ENCODE measurements at regions not wholly inside any gene's neighbourhood (a gene's known extent, or its start where the extent isn't known, plus 50 kb on each side); places are given as distances from the start of the nearest gene placed in this dataset.

- DNase-seq: peak; percentile 48
Measured at GRCh38 chr15:70504299-70504951, 258.9 kb downstream of the UACA start.

- DNase-seq: no peak
Measured at GRCh38 chr15:70503798-70504298, 259.5 kb downstream of the UACA start.

GRCh38 chr15:70503073-70503745, 260.1 kb downstream of the UACA start:
- no peak for DNase-seq

DNA sequence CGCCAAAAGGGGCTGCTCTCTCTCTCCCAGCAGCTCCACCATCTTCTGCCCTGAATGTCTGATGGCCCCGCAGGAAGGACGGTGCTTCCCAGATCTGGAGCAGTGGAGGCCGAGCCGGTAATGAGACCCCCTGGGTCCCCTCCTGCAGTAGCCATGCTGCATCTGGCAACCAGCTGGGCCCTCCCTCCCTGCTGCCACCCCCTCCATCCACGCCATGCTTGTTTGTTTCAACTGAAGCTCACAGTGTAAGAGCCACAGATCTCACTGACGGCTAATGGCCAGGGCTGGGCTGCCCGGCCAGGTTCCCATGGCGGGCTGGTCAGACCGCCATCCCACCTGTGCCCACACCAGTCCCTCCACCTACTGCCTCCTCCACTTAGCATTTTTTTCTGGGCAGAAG, 260.8 kb downstream of the UACA start:
- DNase-seq: no peak

DNA sequence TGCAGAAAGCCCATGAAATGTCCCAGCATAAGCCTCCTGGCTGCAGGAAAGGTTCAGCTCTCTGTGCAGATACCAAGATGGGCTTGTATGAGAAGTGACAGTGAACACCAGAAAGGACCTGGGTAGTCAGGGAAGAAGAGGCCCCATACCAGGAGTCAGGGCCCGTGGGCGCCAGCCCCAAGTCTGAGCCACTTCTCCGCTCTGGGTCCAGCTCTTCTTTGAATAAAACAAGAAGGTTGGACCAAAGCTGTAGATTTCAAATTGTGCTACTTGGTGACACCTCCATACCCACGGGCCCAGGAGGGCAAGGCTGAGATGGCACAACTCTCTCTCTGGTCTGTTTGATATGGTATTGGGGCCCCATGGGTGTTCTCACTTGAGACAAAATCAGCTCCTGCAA, 261.5 kb downstream of the UACA start:
- no peak for DNase-seq

- DNase-seq: no peak
Measured at GRCh38 chr15:70501121-70501727, 262.1 kb downstream of the UACA start.

DNA sequence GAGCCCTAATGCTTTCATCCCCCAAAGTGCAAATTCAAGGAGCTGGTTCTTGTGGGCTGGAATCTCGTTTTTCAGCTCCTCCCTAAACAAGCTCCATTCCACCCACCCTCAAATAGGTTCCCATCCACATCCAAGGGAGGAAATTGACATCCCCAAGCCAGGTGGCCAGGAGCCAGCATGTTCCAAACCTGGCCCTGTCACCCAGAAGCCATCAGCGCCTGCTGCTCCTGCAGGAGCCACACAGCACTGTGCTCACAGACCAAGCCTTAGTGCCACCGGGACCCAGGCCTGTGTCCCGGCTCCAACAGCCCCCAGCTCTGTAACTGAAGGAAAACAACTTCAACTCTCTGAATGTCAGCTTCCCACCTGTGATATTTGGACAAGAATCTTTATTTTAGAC, 263.6 kb downstream of the UACA start:
- DNase-seq: no peak

- DNase-seq: no peak
Measured at GRCh38 chr15:70498096-70498626, 265.2 kb downstream of the UACA start.

GRCh38 chr15:70497661-70498060, 265.7 kb downstream of the UACA start:
- no peak for DNase-seq

- no peak for DNase-seq
Measured at GRCh38 chr15:70495991-70496599, 267.3 kb downstream of the UACA start.

DNA sequence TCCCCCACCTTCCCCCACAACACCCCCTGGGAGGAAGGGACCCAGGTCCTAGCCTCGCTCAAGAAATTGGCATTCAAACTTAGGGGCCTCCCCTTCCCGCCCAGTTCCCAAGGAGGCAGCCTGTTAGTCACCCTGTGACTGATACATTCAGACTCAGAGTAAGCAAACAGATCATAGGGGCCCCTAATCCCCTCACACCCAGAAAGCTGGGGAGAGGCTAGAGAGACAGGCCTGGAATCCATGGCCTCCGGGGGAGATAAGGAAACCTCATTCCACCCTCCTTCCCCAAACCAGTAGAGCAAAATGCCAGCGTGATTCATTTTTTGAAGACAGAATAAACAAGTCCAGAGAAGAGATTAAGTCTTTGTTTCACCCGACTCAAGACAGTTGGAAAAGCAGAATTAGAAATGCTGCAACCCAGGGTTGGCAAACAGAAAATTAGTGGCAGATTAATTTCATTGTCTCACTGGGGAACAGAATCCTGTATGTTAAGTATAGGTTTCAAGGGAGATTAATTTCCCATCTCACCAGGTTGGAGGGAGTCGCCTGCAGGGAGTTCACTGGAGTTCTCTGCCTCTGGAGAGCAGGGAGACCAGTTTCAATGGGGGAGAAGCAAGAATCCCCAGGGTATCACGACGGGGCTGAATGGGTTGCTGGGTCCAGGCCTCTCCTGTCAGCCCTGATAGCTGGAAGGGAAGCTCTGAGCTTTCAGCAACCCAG, 268.3 kb downstream of the UACA start:
- peak; percentile 68 for DNase-seq

GRCh38 chr15:70494517-70494851, 268.9 kb downstream of the UACA start:
- DNase-seq: no peak

DNA sequence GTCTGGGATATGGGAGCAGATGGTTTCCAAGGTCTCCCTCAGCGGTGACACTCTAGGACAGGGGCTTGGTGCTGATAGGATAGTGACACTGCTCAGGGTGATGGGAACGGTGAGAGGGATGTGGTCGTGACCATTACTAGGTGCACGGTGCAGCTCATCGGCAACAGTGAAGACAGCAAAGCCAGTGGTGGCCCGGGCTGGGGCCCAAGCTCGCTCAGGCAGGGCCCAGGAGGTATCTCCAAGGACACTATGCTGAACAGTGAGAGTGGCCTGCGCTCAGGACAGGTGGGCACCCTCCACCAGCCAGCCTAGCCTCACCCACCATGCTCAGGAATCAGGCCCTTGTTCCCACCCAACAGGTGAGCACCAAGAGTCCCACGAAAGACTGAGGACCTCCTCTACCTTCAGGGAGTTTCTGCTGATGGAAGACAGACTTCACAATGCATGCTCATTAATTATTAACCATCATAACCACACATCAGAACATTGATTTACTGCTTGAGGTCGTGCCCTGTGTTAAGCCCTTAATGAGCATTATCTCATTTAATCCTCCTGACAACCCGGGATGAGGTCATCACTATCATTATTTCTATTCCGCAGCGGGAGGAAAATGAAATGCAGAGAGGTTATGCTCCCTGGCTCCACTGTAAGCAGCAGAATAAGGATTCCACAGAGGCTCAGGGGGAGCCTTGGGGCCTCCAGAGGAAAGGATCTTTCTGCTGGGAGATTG, 269.4 kb downstream of the UACA start:
- DNase-seq: peak; percentile 32

GRCh38 chr15:70493376-70493775, 270.0 kb downstream of the UACA start:
- no peak for DNase-seq

GRCh38 chr15:70492240-70493177, 270.8 kb downstream of the UACA start:
- peak; percentile 97 for DNase-seq

DNA sequence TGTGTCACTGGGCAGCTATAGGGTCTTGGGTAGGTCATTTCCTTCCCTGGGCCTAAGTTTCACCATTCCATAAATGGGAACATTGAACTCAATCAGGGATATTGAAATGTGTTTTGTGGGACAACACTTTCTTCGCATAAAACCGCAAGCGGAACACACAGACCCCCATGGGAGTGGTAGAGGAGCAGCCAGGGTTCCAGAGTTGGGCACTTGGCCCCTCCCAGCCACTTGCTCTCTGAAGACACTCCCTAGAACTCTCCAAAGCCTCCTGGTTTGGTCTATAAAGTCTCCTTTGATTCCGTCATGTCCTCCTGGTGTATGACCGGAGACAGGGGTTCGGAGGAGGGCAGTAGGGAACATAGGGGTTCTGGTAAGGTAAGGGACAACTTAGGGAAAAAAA, 271.7 kb downstream of the UACA start:
- peak; percentile 37 for DNase-seq

- DNase-seq: peak; percentile 34
Measured at GRCh38 chr15:70491201-70491621, 272.1 kb downstream of the UACA start.

DNA sequence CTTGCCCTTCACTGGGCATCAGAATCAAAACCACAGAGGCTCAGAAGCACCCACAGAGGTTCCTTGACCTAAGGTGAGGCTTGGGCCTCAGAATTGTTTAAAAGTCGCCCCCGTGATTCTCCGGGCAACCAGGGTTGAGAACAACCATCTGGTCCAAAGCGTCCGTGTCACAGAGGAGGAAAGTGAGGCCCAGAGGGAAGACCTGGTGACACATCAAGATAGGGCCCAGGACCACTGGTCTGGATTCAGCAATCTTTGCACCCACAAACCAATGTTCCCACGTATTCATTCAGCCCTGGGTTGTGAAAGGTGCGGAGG, 272.6 kb downstream of the UACA start:
- no peak for DNase-seq

DNA sequence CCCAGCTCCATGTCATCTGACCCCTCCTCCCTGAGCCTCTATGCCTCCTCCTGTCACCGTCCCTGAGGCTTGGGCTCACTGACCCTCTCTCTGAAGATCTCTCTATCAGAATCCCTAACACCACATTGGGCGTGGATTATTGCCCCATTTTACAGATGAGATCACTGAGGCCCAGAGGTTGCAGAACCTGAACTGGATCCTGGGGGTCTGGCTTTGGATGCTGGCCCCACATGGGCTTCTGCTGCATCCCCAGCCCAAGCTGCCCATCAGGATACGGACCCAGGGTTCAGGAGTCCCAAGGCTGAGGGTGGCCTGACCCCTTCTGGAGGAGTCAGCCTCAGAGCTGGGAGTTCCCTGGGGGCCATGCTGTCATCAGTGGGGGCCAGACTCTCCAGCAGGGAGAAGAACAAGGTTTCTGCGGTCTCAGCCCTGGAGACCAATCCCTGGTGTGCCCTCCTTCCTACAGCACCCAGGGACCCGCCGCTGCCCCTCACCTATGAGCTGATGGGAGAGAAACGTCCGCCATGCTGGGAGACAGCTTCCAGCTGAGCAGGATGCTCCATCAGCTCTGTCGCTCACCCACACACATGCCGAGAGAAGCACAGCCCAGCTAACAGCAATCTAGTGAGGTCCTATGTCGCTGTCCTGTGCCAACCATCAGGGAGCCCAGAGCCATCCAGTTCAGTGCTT, 273.1 kb downstream of the UACA start:
- no peak for DNase-seq
